Suprapubic skin (tissue), 4 donors: ENCODE measurements at regions not wholly inside any gene's neighbourhood (a gene's known extent, or its start where the extent isn't known, plus 50 kb on each side); places are given as distances from the start of the nearest gene placed in this dataset.
A peak's percentile ranks its signal among the peaks of the same experiment; 100 is the strongest.
"Not testable (repeated sequence)": the region's sequence is repeated elsewhere in the genome, so short reads cannot be mapped to it uniquely, and the experiment has no call there.

Experiments
- DNase-seq, 2 donors: peaks; one replicate each; pipeline ENCODE4 v3.0.0-alpha.2; 2019; ENCODE audit warnings: low spot score in 2 of 2
- H3K27ac ChIP-seq: fragments of 200-600 bp; sonication (generic); one replicate; pipeline ENCODE4 v1.5.1; 2019
- H3K27me3 ChIP-seq: fragments of 200-600 bp; sonication (generic); one replicate; pipeline ENCODE4 v1.5.1; 2019
- H3K36me3 ChIP-seq: fragments of 200-600 bp; sonication (generic); one replicate; pipeline ENCODE4 v1.5.1; 2019
- H3K4me1 ChIP-seq: fragments of 200-600 bp; sonication (generic); one replicate; pipeline ENCODE4 v1.5.1; 2019
- H3K4me3 ChIP-seq: fragments of 200-600 bp; sonication (generic); one replicate; pipeline ENCODE4 v1.5.1; 2019; ENCODE audit warnings: mild to moderate bottlenecking
- H3K9me3 ChIP-seq: fragments of 200-600 bp; sonication (generic); one replicate; pipeline ENCODE4 v1.5.1; 2019
- CTCF ChIP-seq, 2 donors: fragments of 200-600 bp in 1 of 2; fragments of 450-650 bp in 1 of 2; sonication (generic) in 1 of 2; IDR thresholded peaks; one replicate each; pipeline ENCODE4 v1.5.1; 2016 to 2019; ENCODE audit warnings: antibody characterized with exemption in 2 of 2, mild to moderate bottlenecking in 1 of 2, moderate library complexity in 1 of 2
- EP300 ChIP-seq: sonication (generic); formaldehyde crosslinking; IDR thresholded peaks from one replicate; pipeline ENCODE4 v1.6.1; 2017; ENCODE audit warnings: antibody characterized with exemption
- POLR2A ChIP-seq, 2 donors: fragments of 450-650 bp; IDR thresholded peaks; one replicate each; pipeline ENCODE4 v1.6.1; 2017; ENCODE audit warnings: antibody characterized with exemption in 2 of 2, mild to moderate bottlenecking in 2 of 2, moderate library complexity in 2 of 2
- POLR2AphosphoS5 ChIP-seq, 3 donors: sonication (generic); formaldehyde crosslinking; IDR thresholded peaks; one replicate each; pipeline ENCODE4 v1.6.1; 2017; ENCODE audit warnings: antibody characterized with exemption in 3 of 3
- WGBS: methylation state at CpG from one replicate; pipeline ENCODE4 v1.1.5; 2018; 5-methylcytosine and 5-hydroxymethylcytosine counted together

GRCh38 chr12:62006076-62006732 lies 254.0 kb upstream of the USP15 start:
- no peaks in the 10 kb centered on the region for H3K4me1 ChIP-seq
- H3K9me3 ChIP-seq, result no peaks in the 10 kb centered on the region
- H3K36me3 ChIP-seq, result no peaks in the 10 kb centered on the region
- no peak overlapping the region for H3K27ac ChIP-seq
- no peak for DNase-seq
- no peak overlapping the region for H3K4me3 ChIP-seq
- TF ChIP-seq POLR2AphosphoS5 (IDR thresholded peaks at IDR 0.05), result no peak
- TF ChIP-seq CTCF (IDR thresholded peaks at IDR 0.05), result peak in 1 of 2 donors; percentile 37
- H3K27me3 ChIP-seq, result no peaks in the 10 kb centered on the region
- 35% methylated on average over 5 of the region's 5 CpGs for WGBS

- TF ChIP-seq CTCF (IDR thresholded peaks at IDR 0.05), result no peak
- TF ChIP-seq POLR2A (IDR thresholded peaks at IDR 0.05), result no peak
- WGBS, result 65% methylated on average over 2 of the region's 2 CpGs
- DNase-seq, result no peak
- no peak overlapping the region for H3K27ac ChIP-seq
- H3K9me3 ChIP-seq, result no peaks in the 10 kb centered on the region
- H3K27me3 ChIP-seq, result no peaks in the 10 kb centered on the region
- H3K4me1 ChIP-seq, result no peaks in the 10 kb centered on the region
- H3K36me3 ChIP-seq, result no peaks in the 10 kb centered on the region
- H3K4me3 ChIP-seq, result no peak overlapping the region
Measured at GRCh38 chr12:62008703-62009102, 251.5 kb upstream of the USP15 start.

GRCh38 chr12:62009445-62009844 lies 250.8 kb upstream of the USP15 start:
- Histone ChIP-seq H3K27me3 (no peaks in the 10 kb centered on the region), H3K9me3 (no peaks in the 10 kb centered on the region), H3K4me1 (no peaks in the 10 kb centered on the region), H3K4me3 (no peak overlapping the region), H3K36me3 (no peaks in the 10 kb centered on the region), H3K27ac (no peak overlapping the region)
- 90% methylated on average over 5 of the region's 5 CpGs for WGBS
- no peak for DNase-seq
- TF ChIP-seq EP300 (no peak), CTCF (IDR thresholded peaks at IDR 0.05) (no peak), POLR2AphosphoS5 (IDR thresholded peaks at IDR 0.05) (no peak), POLR2A (IDR thresholded peaks at IDR 0.05) (no peak)

GRCh38 chr12:62010331-62010906 lies 249.8 kb upstream of the USP15 start:
- DNase-seq, H3K9me3 ChIP-seq, H3K4me1 ChIP-seq, H3K36me3 ChIP-seq, H3K4me3 ChIP-seq, H3K27me3 ChIP-seq, H3K27ac ChIP-seq: not testable (repeated sequence)
- 89% methylated on average over 9 of the region's 32 CpGs for WGBS

GRCh38 chr12:62010973-62011372 lies 249.2 kb upstream of the USP15 start:
- not testable (repeated sequence) for H3K27me3 ChIP-seq, H3K4me3 ChIP-seq, H3K27ac ChIP-seq, H3K4me1 ChIP-seq, H3K36me3 ChIP-seq, H3K9me3 ChIP-seq
- peak in 1 of 2 donors; percentile 52 for DNase-seq
- WGBS, result 89% methylated on average over 14 of the region's 22 CpGs

- DNase-seq, result no peak
- H3K9me3 ChIP-seq, result no peaks in the 10 kb centered on the region
- WGBS, result 94% methylated on average over 8 of the region's 8 CpGs
- no peaks in the 10 kb centered on the region for H3K27me3 ChIP-seq
- H3K4me3 ChIP-seq, result no peak overlapping the region
- TF ChIP-seq POLR2AphosphoS5 (IDR thresholded peaks at IDR 0.05), result no peak
- no peak for TF ChIP-seq POLR2A (IDR thresholded peaks at IDR 0.05)
- TF ChIP-seq CTCF (IDR thresholded peaks at IDR 0.05), result no peak
- TF ChIP-seq EP300, result no peak
- H3K27ac ChIP-seq, result no peak overlapping the region
- H3K4me1 ChIP-seq, result no peaks in the 10 kb centered on the region
- H3K36me3 ChIP-seq, result no peaks in the 10 kb centered on the region
Measured at GRCh38 chr12:62014330-62014729, 245.9 kb upstream of the USP15 start.
